ENCODE measurements at regions not wholly inside any gene's neighbourhood (a gene's known extent, or its start where the extent isn't known, plus 50 kb on each side); places are given as distances from the start of the nearest gene placed in this dataset.

GRCh38 chr11:15451713-15452112, 337.0 kb downstream of the INSC start:
- TF ChIP-seq, protein P1, sequence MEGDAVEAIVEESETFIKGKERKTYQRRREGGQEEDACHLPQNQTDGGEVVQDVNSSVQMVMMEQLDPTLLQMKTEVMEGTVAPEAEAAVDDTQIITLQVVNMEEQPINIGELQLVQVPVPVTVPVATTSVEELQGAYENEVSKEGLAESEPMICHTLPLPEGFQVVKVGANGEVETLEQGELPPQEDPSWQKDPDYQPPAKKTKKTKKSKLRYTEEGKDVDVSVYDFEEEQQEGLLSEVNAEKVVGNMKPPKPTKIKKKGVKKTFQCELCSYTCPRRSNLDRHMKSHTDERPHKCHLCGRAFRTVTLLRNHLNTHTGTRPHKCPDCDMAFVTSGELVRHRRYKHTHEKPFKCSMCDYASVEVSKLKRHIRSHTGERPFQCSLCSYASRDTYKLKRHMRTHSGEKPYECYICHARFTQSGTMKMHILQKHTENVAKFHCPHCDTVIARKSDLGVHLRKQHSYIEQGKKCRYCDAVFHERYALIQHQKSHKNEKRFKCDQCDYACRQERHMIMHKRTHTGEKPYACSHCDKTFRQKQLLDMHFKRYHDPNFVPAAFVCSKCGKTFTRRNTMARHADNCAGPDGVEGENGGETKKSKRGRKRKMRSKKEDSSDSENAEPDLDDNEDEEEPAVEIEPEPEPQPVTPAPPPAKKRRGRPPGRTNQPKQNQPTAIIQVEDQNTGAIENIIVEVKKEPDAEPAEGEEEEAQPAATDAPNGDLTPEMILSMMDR (IDR thresholded peaks at IDR 0.05): no peak
- no peaks in the 10 kb centered on the region for H3K9me3 ChIP-seq (ENCODE audit: control insufficient read depth, low read length)
- no peak overlapping the region for H3K9ac ChIP-seq

GRCh38 chr11:15453211-15453765, 338.6 kb downstream of the INSC start:
- H3K79me2 ChIP-seq: no peaks in the 10 kb centered on the region
- no peak overlapping the region for H3K4me2 ChIP-seq (ENCODE audit: low read length)
- no peaks in the 10 kb centered on the region for H3K4me1 ChIP-seq
- H3K4me3 ChIP-seq (ENCODE audit: low read depth, low read length): no peak overlapping the region
- no peaks in the 10 kb centered on the region for H3K9me3 ChIP-seq (ENCODE audit: control insufficient read depth, low read length)
- no peak overlapping the region for H2AFZ ChIP-seq
- TF ChIP-seq, protein P1 (IDR thresholded peaks at IDR 0.05): no peak
- no peak overlapping the region for H3K27ac ChIP-seq
- no peaks in the 10 kb centered on the region for H3K36me3 ChIP-seq (ENCODE audit: control insufficient read depth, insufficient read depth, low read length)
- H3K27me3 ChIP-seq (ENCODE audit: control insufficient read depth, insufficient read depth, low read length): no peaks in the 10 kb centered on the region
- no peak overlapping the region for H3K9ac ChIP-seq

More at GRCh38 chr11:15451713-15452112, 337.0 kb downstream of the INSC start:
- H3K4me2 ChIP-seq (ENCODE audit: low read length): no peak overlapping the region
- H3K4me1 ChIP-seq: no peaks in the 10 kb centered on the region
- no peak overlapping the region for H3K4me3 ChIP-seq (ENCODE audit: low read depth, low read length)
- no peaks in the 10 kb centered on the region for H3K27me3 ChIP-seq (ENCODE audit: control insufficient read depth, insufficient read depth, low read length)
- no peaks in the 10 kb centered on the region for H3K79me2 ChIP-seq
- H3K27ac ChIP-seq: no peak overlapping the region
- no peak overlapping the region for H2AFZ ChIP-seq
- H3K36me3 ChIP-seq (ENCODE audit: control insufficient read depth, insufficient read depth, low read length): no peaks in the 10 kb centered on the region

DNA sequence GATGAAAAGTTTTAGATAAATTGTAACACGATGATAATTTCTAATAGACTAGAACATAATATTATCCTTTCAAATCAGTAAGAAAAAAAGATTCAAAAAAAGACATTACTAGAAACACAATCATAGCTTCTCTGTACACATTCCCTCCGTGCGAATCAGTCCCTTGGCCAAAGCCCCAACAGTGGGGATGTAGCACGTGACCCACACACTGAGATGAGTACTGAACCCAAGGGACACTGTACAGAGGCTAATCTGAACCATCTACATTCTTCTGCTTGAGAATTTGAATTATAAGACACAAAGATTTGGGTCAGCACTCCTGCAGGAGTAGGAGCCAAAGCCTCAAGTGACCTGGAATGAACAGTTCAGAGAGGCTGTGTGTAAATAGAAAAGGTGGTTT, 353.7 kb downstream of the INSC start:
- Histone ChIP-seq H3K4me3 (ENCODE audit: low read depth, low read length) (no peak overlapping the region), H3K79me2 (no peaks in the 10 kb centered on the region), H3K9me3 (ENCODE audit: control insufficient read depth, low read length) (no peaks in the 10 kb centered on the region), H3K27me3 (ENCODE audit: control insufficient read depth, insufficient read depth, low read length) (no peaks in the 10 kb centered on the region), H2AFZ (no peak overlapping the region), H3K27ac (no peak overlapping the region), H3K4me1 (no peaks in the 10 kb centered on the region), H3K4me2 (ENCODE audit: low read length) (no peak overlapping the region), H3K36me3 (ENCODE audit: control insufficient read depth, insufficient read depth, low read length) (no peaks in the 10 kb centered on the region), H3K9ac (no peak overlapping the region)
- TF ChIP-seq, protein P1 (IDR thresholded peaks at IDR 0.05): no peak

DNA sequence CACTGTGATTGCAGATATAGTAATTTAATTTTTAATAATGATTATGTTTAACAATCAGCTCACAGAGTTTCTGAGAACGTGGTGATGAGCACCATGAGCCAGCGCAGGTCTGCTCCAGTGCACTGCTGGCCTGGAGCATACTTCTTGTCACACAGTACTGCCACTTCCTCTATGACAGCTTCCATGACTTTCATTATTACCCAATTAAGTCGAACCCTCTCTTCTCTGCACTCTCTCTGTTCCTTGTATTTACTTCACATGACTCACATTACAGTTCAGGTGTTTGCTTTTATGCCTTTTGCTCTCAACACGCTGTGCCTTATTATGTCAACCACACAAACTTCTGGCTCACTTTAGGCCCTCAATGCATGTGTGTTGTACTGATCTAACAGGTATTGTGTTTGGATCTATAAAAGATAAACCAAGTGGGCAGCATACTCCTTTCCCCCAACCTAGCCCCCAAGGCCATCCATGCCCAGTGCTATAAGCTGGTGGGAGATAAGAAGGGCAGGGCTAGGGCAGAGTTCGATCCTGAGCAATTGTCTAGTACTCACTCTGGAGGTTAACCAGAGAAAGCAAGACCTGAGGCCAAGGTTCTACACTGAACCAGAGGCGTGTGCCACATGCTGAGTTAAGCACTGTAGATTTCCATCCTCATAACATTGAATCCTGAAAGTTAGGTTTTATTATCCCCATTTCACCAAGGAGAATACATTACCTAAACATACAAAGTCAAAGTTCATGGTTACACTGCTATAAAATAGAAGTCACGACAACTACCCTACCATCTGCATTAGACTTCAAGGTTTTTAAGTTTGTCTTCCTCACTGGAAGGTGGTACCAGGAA, 356.5 kb downstream of the INSC start:
- H3K4me2 ChIP-seq (ENCODE audit: low read length): no peak overlapping the region
- no peaks in the 10 kb centered on the region for H3K79me2 ChIP-seq
- TF ChIP-seq, protein P1 (IDR thresholded peaks at IDR 0.05): no peak
- H3K9ac ChIP-seq: no peak overlapping the region
- no peak overlapping the region for H2AFZ ChIP-seq
- no peak overlapping the region for H3K4me3 ChIP-seq (ENCODE audit: low read depth, low read length)
- H3K27me3 ChIP-seq (ENCODE audit: control insufficient read depth, insufficient read depth, low read length): no peaks in the 10 kb centered on the region
- no peak overlapping the region for H3K27ac ChIP-seq
- H3K9me3 ChIP-seq (ENCODE audit: control insufficient read depth, low read length): no peaks in the 10 kb centered on the region
- no peaks in the 10 kb centered on the region for H3K36me3 ChIP-seq (ENCODE audit: control insufficient read depth, insufficient read depth, low read length)
- no peaks in the 10 kb centered on the region for H3K4me1 ChIP-seq
